Cardiac muscle cell (in vitro differentiated cells and primary cell): ENCODE measurements at regions not wholly inside any gene's neighbourhood (a gene's known extent, or its start where the extent isn't known, plus 50 kb on each side); places are given as distances from the start of the nearest gene placed in this dataset.
A peak's percentile ranks its signal among the peaks of the same experiment; 100 is the strongest.
"Not testable (repeated sequence)": the region's sequence is repeated elsewhere in the genome, so short reads cannot be mapped to it uniquely, and the experiment has no call there.

ENCODE experiments used
- DNase-seq, 2 donors: peaks; one replicate each; pipeline versions ENCODE4 v3.0.0 to v3.0.0-alpha.2; 2010 to 2017; ENCODE audit warnings: low read depth in 1 of 2, low spot score in 1 of 2
- H3K27ac ChIP-seq: fragments of 200-600 bp; sonication (generic); 2 replicates; pipeline ENCODE4 v1.5.1; 2016
- H3K27me3 ChIP-seq: fragments of 200-600 bp; sonication (generic); 2 replicates; pipeline ENCODE4 v1.6.0; 2016; ENCODE audit warnings: control low read depth
- H3K36me3 ChIP-seq: fragments of 200-600 bp; sonication (generic); 2 replicates; pipeline ENCODE4 v1.5.1; 2016; ENCODE audit warnings: control low read depth
- H3K4me1 ChIP-seq: fragments of 200-600 bp; sonication (generic); 2 replicates; pipeline ENCODE4 v1.8.1; 2017; ENCODE audit warnings: low read depth, mild to moderate bottlenecking, mixed run types
- H3K4me3 ChIP-seq: fragments of 200-600 bp; sonication (generic); 2 replicates; pipeline ENCODE4 v1.5.1; 2016; ENCODE audit warnings: mild to moderate bottlenecking
- H3K9me3 ChIP-seq: fragments of 200-600 bp; sonication (generic); 2 replicates; pipeline ENCODE4 v1.5.1; 2017; ENCODE audit warnings: low read depth, mild to moderate bottlenecking, control low read depth
- TF ChIP-seq, protein P1 (sequence below): IDR thresholded peaks from 2 replicates; pipeline ENCODE4 v1.5.1; 2012; ENCODE audit warnings: low read depth, mild to moderate bottlenecking, low read length

DNA sequence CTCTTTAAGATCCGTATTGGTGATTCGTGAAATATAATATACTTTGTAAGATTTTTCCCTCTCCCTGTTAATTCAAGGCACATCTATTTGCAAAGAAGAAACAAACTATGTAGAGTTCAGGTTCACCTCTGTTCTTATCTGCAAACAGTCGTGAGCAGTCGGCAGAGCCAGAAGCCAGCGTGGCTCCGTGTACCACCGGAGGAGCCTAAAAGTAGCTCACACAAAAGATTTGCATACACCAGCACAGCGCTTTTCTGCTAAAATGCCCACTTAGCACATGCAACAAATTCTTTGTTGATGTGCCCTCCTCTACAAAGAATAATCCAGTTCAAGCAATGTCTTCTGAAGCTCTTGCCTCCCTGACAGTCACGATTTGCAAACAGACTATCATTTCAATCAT is 416.0 kb upstream of the TENM3 start:
- TF ChIP-seq, protein P1, sequence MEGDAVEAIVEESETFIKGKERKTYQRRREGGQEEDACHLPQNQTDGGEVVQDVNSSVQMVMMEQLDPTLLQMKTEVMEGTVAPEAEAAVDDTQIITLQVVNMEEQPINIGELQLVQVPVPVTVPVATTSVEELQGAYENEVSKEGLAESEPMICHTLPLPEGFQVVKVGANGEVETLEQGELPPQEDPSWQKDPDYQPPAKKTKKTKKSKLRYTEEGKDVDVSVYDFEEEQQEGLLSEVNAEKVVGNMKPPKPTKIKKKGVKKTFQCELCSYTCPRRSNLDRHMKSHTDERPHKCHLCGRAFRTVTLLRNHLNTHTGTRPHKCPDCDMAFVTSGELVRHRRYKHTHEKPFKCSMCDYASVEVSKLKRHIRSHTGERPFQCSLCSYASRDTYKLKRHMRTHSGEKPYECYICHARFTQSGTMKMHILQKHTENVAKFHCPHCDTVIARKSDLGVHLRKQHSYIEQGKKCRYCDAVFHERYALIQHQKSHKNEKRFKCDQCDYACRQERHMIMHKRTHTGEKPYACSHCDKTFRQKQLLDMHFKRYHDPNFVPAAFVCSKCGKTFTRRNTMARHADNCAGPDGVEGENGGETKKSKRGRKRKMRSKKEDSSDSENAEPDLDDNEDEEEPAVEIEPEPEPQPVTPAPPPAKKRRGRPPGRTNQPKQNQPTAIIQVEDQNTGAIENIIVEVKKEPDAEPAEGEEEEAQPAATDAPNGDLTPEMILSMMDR = no peak
- Histone ChIP-seq H3K36me3 (no peaks in the 10 kb centered on the region), H3K27me3 (no peaks in the 10 kb centered on the region), H3K4me1 (peaks cover 47% of the 10 kb centered on the region), H3K27ac (no peak overlapping the region), H3K9me3 (no peaks in the 10 kb centered on the region), H3K4me3 (no peak overlapping the region)
- peak in 1 of 2 donors; percentile 57 for DNase-seq

DNA sequence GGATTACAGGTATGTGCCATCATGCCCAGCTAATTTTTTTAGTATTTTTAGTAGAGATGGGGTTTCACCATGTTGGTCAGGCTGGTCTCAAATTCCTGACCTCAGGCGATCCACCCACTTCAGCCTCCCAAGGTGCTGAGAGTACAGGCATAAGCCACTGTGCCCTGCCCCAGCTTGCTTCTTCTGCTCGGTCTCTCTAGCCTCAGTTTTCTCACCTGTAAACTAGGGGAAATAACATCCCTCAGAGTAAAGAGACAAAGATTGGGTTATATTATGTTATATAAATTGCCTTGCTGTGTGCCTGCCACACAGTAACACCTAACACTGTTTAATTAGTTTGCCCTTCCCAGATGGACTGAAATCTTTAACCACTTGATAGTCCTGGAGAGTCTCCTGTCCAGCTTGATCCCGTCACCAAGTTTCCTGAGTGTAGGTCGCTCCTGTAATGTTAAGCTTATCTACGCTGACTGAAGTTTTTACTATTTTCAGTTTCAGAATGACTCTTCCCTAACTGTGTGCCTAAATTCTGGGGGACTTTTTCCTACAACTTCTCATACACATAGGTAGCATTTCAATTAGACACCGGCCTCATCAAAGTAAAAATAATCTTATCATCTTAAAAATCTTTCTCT is 412.7 kb upstream of the TENM3 start:
- Histone ChIP-seq H3K27ac (no peak overlapping the region), H3K27me3 (no peaks in the 10 kb centered on the region), H3K4me3 (no peak overlapping the region), H3K4me1 (peaks cover 39% of the 10 kb centered on the region), H3K36me3 (no peaks in the 10 kb centered on the region), H3K9me3 (no peaks in the 10 kb centered on the region)
- peak in 1 of 2 donors; percentile 41 for DNase-seq
- TF ChIP-seq, protein P1 = no peak

DNA sequence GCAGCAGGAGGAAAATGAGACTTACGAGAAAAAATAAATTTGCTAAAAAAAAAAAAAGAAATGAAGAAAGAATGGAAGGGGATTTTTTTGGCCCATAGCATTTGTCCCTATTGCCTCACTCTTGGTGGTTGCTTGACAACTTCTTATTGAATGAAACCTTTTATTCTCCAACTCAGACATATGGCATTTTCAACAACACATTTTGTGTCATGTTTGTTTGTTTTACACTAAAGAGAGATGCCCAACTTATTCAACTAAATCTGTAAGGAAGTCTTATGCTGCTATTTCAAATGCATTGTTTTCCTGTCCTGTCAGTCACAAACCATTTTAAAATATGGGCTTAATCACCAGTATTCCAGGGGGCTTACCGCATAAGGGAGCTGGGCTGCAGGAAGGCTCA is 409.1 kb upstream of the TENM3 start:
- DNase-seq = no peak
- Histone ChIP-seq H3K4me3 (no peak overlapping the region), H3K36me3 (no peaks in the 10 kb centered on the region)

DNA sequence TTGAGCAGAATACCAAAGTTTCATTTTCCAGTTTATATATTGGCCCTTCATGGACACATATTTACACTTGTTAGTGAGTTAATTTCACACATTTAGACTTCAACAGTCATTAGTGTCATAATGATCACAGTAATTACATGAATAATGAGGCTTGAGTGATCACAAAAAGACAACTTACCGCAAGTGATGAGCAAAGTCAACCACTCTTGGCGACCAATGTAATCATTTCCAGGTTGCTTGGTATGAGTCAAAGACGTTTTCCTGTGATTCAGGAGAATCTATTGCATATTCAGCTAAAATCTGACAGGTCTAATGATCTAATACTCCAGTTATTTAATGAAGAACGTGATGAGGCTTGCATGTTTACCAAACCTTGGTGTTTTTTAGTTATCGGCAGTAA is 407.9 kb upstream of the TENM3 start:
- H3K27ac ChIP-seq = no peak overlapping the region
- no peaks in the 10 kb centered on the region for H3K27me3 ChIP-seq
- TF ChIP-seq, protein P1 = no peak
- H3K9me3 ChIP-seq = no peaks in the 10 kb centered on the region
- no peak for DNase-seq
- H3K4me1 ChIP-seq = peaks cover 20% of the 10 kb centered on the region
- H3K36me3 ChIP-seq = no peaks in the 10 kb centered on the region
- H3K4me3 ChIP-seq = no peak overlapping the region

More for the DNA sequence above, 409.1 kb upstream of the TENM3 start:
- no peaks in the 10 kb centered on the region for H3K27me3 ChIP-seq
- TF ChIP-seq, protein P1 = no peak
- peaks cover 21% of the 10 kb centered on the region for H3K4me1 ChIP-seq
- no peaks in the 10 kb centered on the region for H3K9me3 ChIP-seq
- no peak overlapping the region for H3K27ac ChIP-seq

DNA sequence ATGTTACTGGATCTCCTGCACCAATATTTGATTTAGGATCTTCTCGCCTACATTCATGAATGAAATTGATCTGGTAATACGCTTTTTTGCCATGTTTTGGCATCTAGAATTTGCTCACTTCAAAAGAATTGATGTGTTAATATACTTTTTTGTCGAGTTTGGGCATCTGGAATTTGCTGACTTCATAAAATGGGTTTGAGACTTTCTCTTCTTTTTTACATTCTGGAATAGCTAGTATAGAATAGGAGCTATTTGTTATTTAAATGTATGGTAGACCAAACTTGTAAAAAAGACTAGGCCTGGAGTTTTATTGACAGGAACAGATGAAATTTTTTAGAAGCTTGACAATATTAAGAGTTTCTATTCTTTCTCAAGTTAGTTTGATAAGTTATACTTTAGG is 404.9 kb upstream of the TENM3 start:
- no peak for DNase-seq
- TF ChIP-seq, protein P1 = no peak

DNA sequence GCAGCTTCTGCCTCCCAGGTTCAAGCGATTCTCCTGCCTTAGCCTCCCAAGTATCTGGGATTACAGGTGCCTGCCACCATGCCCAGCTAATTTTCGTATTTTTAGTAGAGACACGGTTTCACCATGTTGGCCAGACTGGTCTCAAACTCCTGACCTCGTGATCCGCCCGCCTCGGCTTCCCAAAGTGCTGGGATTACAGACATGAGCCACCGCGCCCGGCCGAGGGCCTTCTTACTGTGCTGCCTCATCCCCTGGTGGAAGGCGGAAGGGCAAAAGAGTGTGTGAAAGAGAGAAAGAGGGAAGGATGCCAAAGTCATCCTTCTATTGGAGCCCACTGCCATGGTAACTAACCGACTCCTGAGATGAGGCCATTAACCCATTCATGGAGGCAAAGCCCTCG is 399.4 kb upstream of the TENM3 start:
- not testable (repeated sequence) for H3K4me3 ChIP-seq, H3K27ac ChIP-seq, H3K27me3 ChIP-seq, H3K36me3 ChIP-seq, DNase-seq, H3K9me3 ChIP-seq, H3K4me1 ChIP-seq

More for the DNA sequence above, 404.9 kb upstream of the TENM3 start:
- peaks cover 5% of the 10 kb centered on the region for H3K4me1 ChIP-seq
- no peak overlapping the region for H3K27ac ChIP-seq
- H3K4me3 ChIP-seq = no peak overlapping the region
- H3K9me3 ChIP-seq = no peaks in the 10 kb centered on the region
- H3K36me3 ChIP-seq = no peaks in the 10 kb centered on the region
- H3K27me3 ChIP-seq = no peaks in the 10 kb centered on the region
